ENCODE measurements at regions not wholly inside any gene's neighbourhood (a gene's known extent, or its start where the extent isn't known, plus 50 kb on each side); places are given as distances from the start of the nearest gene placed in this dataset.

GRCh38 chr10:80702143-80702542 lies 164.4 kb downstream of the SH2D4B start:
- TF ChIP-seq POLR2A (IDR thresholded peaks at IDR 0.05): no peak
- TF ChIP-seq CTCF (IDR thresholded peaks at IDR 0.05 in 4 of 5, conservative IDR thresholded peaks at IDR 0.05 in 1 of 5): no peak
